HEK293 (cell line): ENCODE measurements at regions not wholly inside any gene's neighbourhood (a gene's known extent, or its start where the extent isn't known, plus 50 kb on each side); places are given as distances from the start of the nearest gene placed in this dataset.

Experiments used
- CTCF ChIA-PET: fragments of 350-600 bp; formaldehyde crosslinking; extraction: SDS; loops from one replicate; lab custom pipeline; 2021; ENCODE audit warnings: antibody characterized with exemption; lab: Yijun Ruan, JAX
- POLR2A ChIA-PET: fragments of 300-600 bp; formaldehyde crosslinking; extraction: SDS; loops from one replicate; lab custom pipeline; 2020; ENCODE audit warnings: antibody characterized with exemption, inconsistent platforms; lab: Yijun Ruan, JAX
- H3K27ac ChIP-seq: fragments of 200-500 bp; sonication (Bioruptor generic); 2 replicates; pipeline ENCODE4 v1.5.1; 2014; ENCODE audit warnings: low read depth, low read length, control low read depth, inconsistent platforms; ENCODE audit errors: extremely low read depth
- H3K36me3 ChIP-seq, 2 experiments: fragments of 200-500 bp in 1 of 2; sonication (Bioruptor generic) in 1 of 2; 1 replicate in 1 of 2; 2 replicates in 1 of 2; pipeline ENCODE4 v1.5.1; 2014 to 2017; ENCODE audit warnings: inconsistent platforms in 2 of 2, low read length in 2 of 2; ENCODE audit not compliant: control insufficient read depth in 2 of 2, insufficient read depth in 1 of 2
- H3K4me1 ChIP-seq: fragments of 200-500 bp; sonication (Bioruptor generic); 2 replicates; pipeline ENCODE4 v1.5.1; 2014; ENCODE audit warnings: mild to moderate bottlenecking, low read length, inconsistent platforms; ENCODE audit not compliant: control insufficient read depth, insufficient read depth
- H3K4me3 ChIP-seq: 2 replicates; pipeline ENCODE4 v1.5.1; 2011; ENCODE audit warnings: low read depth, mild to moderate bottlenecking, control low read depth, low read length, moderate library complexity
- H3K9me3 ChIP-seq: fragments of 200-500 bp; sonication (Bioruptor generic); 2 replicates; pipeline ENCODE4 v1.5.1; 2014; ENCODE audit warnings: low read depth, low read length, inconsistent platforms; ENCODE audit not compliant: control insufficient read depth, insufficient read depth
- FEZF1 ChIP-seq: fragments of 450-650 bp; formaldehyde crosslinking; IDR thresholded peaks from 2 replicates; pipeline ENCODE4 v1.5.1; 2016; ENCODE audit warnings: missing biosample characterization, missing genetic modification characterization
- GLIS2 ChIP-seq: fragments of 450-650 bp; formaldehyde crosslinking; IDR thresholded peaks from 2 replicates; pipeline ENCODE4 v1.5.1; 2016; ENCODE audit warnings: missing biosample characterization, missing genetic modification characterization
- KLF16 ChIP-seq: fragments of 450-650 bp; formaldehyde crosslinking; IDR thresholded peaks from 2 replicates; pipeline ENCODE4 v1.5.1; 2017; ENCODE audit warnings: missing biosample characterization, missing genetic modification characterization
- KLF7 ChIP-seq: fragments of 450-650 bp; formaldehyde crosslinking; IDR thresholded peaks from 2 replicates; pipeline ENCODE4 v1.5.1; 2016; ENCODE audit warnings: missing biosample characterization, missing genetic modification characterization, borderline replicate concordance
- PATZ1 ChIP-seq: fragments of 450-650 bp; formaldehyde crosslinking; IDR thresholded peaks from 2 replicates; pipeline ENCODE4 v1.5.1; 2016; ENCODE audit warnings: missing biosample characterization, missing genetic modification characterization
- SETDB1 ChIP-seq: IDR thresholded peaks from one replicate; pipeline ENCODE4 v1.6.1; 2017; ENCODE audit warnings: mild to moderate bottlenecking, low read length, moderate library complexity, mixed read lengths; ENCODE audit not compliant: insufficient read length
- ZBTB20 ChIP-seq: fragments of 450-650 bp; formaldehyde crosslinking; IDR thresholded peaks from 2 replicates; pipeline ENCODE4 v1.5.1; 2016; ENCODE audit warnings: missing biosample characterization, missing genetic modification characterization
- ZFHX2 ChIP-seq: fragments of 450-650 bp; formaldehyde crosslinking; conservative IDR thresholded peaks from 2 replicates; pipeline ENCODE4 v1.5.1; 2016; ENCODE audit warnings: missing biosample characterization, missing genetic modification characterization
- ZFP69B ChIP-seq: fragments of 450-650 bp; formaldehyde crosslinking; IDR thresholded peaks from 2 replicates; pipeline ENCODE4 v1.5.1; 2016; ENCODE audit warnings: missing biosample characterization, missing genetic modification characterization
- ZNF10 ChIP-seq: fragments of 450-650 bp; formaldehyde crosslinking; IDR thresholded peaks from 2 replicates; pipeline ENCODE4 v1.5.1; 2017; ENCODE audit warnings: missing biosample characterization, missing genetic modification characterization
- ZNF114 ChIP-seq: fragments of 450-650 bp; formaldehyde crosslinking; IDR thresholded peaks from 2 replicates; pipeline ENCODE4 v1.5.0; 2017; ENCODE audit warnings: missing biosample characterization, missing genetic modification characterization
- ZNF23 ChIP-seq: fragments of 450-650 bp; formaldehyde crosslinking; IDR thresholded peaks from 2 replicates; pipeline ENCODE4 v1.5.1; 2016; ENCODE audit warnings: missing biosample characterization, missing genetic modification characterization, borderline replicate concordance
- ZNF274 ChIP-seq, 2 experiments: fragments of 200-500 bp in 1 of 2; fragments of 450-650 bp in 1 of 2; sonication (Bioruptor generic) in 1 of 2; formaldehyde crosslinking in 1 of 2; IDR thresholded peaks; 2 replicates each; pipeline versions ENCODE4 v1.5.1 to v1.6.1; 2014 to 2016; ENCODE audit warnings: borderline replicate concordance in 1 of 2, inconsistent platforms in 1 of 2, low read length in 1 of 2, missing biosample characterization in 1 of 2, missing genetic modification characterization in 1 of 2
- ZNF501 ChIP-seq: fragments of 450-650 bp; formaldehyde crosslinking; IDR thresholded peaks from 2 replicates; pipeline ENCODE4 v1.5.1; 2016; ENCODE audit warnings: missing biosample characterization, missing genetic modification characterization
- ZNF626 ChIP-seq: fragments of 450-650 bp; sonication (Bioruptor Pico); formaldehyde crosslinking; IDR thresholded peaks from 2 replicates; pipeline ENCODE4 v1.5.1; 2018; ENCODE audit warnings: missing biosample characterization, missing genetic modification characterization, inconsistent platforms
- ZNF654 ChIP-seq: fragments of 450-650 bp; formaldehyde crosslinking; IDR thresholded peaks from 2 replicates; pipeline ENCODE4 v1.5.1; 2016; ENCODE audit warnings: low read depth, missing biosample characterization, missing genetic modification characterization
- ZNF701 ChIP-seq: fragments of 450-650 bp; formaldehyde crosslinking; IDR thresholded peaks from 2 replicates; pipeline ENCODE4 v1.5.1; 2016; ENCODE audit warnings: missing biosample characterization, missing genetic modification characterization
- ZSCAN18 ChIP-seq: fragments of 450-650 bp; formaldehyde crosslinking; IDR thresholded peaks from 2 replicates; pipeline ENCODE4 v1.5.1; 2016; ENCODE audit warnings: missing biosample characterization, missing genetic modification characterization
- ZSCAN4 ChIP-seq: fragments of 450-650 bp; formaldehyde crosslinking; IDR thresholded peaks from 2 replicates; pipeline ENCODE4 v1.5.1; 2017; ENCODE audit warnings: missing biosample characterization, missing genetic modification characterization

GRCh38 chr10:119997429-119997828, 104.9 kb downstream of the SEC23IP start (continued):
- no peak for TF ChIP-seq ZSCAN18 (tag by site-specific recombination)

DNA sequence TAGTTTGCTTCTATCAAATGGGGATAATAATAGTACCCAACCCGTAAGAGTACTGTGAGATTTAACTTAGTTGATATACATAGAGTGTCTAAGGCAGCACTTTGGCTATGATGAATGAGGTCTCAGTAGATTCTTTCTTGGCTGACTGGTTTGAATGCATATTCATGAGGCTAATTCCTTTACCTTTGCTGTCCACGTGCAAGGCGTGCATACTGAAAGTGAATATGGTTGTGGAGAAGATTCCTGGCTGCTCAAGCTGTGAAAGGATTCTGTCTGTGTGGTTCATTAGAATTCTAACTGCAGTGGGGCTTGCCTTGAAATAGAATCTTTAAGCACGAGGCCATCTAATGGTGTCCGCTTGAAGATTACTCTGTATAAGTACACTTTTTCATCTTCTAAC, 110.3 kb downstream of the SEC23IP start:
- Histone ChIP-seq H3K36me3 (no peaks in the 10 kb centered on the region), H3K27ac (no peak overlapping the region), H3K4me3 (no peak overlapping the region), H3K4me1 (no peaks in the 10 kb centered on the region), H3K9me3 (no peaks in the 10 kb centered on the region)
- ChIA-PET POLR2A (no interaction called here), CTCF (no interaction called here)
- TF ChIP-seq FEZF1 (tag by site-specific recombination), result no peak
- no peak for TF ChIP-seq ZNF23 (tag by site-specific recombination)
- TF ChIP-seq ZNF501 (tag by site-specific recombination), result no peak
- no peak for TF ChIP-seq KLF16 (tag by site-specific recombination)

DNA sequence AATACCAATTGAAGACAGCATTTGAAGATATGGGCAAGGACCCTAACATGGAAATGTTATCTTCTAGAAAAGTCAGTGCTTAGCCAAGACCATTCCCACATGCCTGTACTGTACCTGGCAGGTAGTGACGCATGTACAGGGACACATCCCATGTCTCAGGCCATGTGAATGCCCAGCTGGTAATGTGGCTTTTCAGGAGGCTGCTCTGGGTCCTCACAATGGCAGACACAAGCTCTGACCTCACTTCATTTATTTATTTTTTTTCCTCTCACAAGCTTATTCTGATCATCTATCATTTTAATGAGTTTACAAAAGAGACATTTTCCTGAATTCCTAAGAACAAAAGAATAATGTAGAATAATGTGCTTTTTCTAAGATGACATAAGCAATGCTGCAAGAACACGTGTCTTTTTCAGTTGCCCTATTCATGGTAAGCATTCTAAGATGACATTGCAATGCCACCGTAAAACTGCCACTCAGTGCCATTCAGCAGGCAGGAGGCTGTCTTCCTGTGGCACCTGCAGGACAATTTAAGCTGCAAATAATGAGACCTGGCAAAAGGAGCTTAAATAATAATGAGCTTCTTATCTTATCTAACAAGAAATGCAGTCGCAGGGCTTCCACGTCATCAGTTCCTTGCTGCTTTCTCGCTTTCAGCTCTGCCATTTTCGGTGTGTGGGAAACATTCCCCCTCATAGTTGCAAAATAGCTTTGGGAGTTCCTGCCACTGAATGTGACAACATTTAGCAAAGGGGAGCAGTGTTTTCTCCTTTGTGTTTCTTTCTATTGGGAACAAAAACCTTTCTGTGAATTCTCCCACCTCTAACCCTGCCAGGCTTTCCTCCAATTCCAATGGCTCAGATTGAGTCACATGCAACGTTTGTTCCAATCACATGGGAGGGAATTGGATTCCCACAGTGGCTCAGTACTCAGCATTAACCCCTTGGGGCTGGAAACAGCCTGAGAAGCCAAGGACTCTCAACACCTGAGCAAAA, 113.0 kb downstream of the SEC23IP start:
- Histone ChIP-seq H3K9me3 (no peaks in the 10 kb centered on the region), H3K4me3 (no peak overlapping the region), H3K27ac (no peak overlapping the region), H3K36me3 (no peaks in the 10 kb centered on the region), H3K4me1 (no peaks in the 10 kb centered on the region)
- TF ChIP-seq FEZF1 (tag by site-specific recombination), result 0 out of 2 replicates have a peak, but pooled peaks have one; percentile 43
- TF ChIP-seq GLIS2 (tag by site-specific recombination), result no peak
- TF ChIP-seq ZNF114 (tag by site-specific recombination), result no peak
- no peak for TF ChIP-seq KLF7
- no peak for TF ChIP-seq ZNF654 (tag by site-specific recombination)
- TF ChIP-seq ZNF701, result peak; percentile 20; the same call in 1 of the 2 replicates
- POLR2A ChIA-PET, result no interaction called here
- CTCF ChIA-PET, result interaction anchor here (0.6 to 0.7 kb wide), 2 partner anchors 56 to 200 kb away, joined by 3 to 4 read pairs; no protein-coding TSS in a partner anchor

DNA sequence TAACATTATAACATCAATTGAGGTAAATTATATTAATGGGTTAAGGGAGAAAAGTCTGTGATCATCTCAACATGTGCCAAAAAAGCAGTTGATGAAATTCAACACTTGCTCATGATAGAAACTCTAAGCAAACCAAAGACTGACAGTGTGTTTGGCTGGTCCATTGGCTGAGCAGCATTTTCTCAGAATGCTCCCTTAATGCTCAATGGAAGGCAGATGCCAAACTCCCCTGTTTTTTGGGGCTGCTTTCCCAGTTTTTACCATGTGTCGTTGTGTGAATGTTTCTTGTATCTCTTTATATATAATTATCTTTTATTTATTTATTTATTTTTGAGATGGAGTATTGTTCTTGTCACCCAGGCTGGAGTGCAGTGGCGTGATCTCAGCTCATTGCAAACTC, 114.7 kb downstream of the SEC23IP start:
- POLR2A ChIA-PET, result interaction anchor here (0.6 kb wide), 1 partner anchor 67 kb away, joined by 3 read pairs; no protein-coding TSS in a partner anchor
- H3K4me3 ChIP-seq, result no peak overlapping the region
- H3K27ac ChIP-seq, result no peak overlapping the region
- TF ChIP-seq SETDB1, result no peak
- TF ChIP-seq ZFP69B (tag by site-specific recombination), result no peak
- TF ChIP-seq ZFHX2 (tag by site-specific recombination), result no peak
- TF ChIP-seq, all 188 proteins: peak for 0
- Histone ChIP-seq H3K9me3 (no peaks in the 10 kb centered on the region), H3K4me1 (no peaks in the 10 kb centered on the region), H3K36me3 (no peaks in the 10 kb centered on the region)
- CTCF ChIA-PET, result no interaction called here

GRCh38 chr10:120011359-120012130, 119.0 kb downstream of the SEC23IP start:
- POLR2A ChIA-PET, result no interaction called here
- no peak overlapping the region for H3K4me3 ChIP-seq
- H3K4me1 ChIP-seq, result no peaks in the 10 kb centered on the region
- no peaks in the 10 kb centered on the region for H3K36me3 ChIP-seq
- H3K27ac ChIP-seq, result no peak overlapping the region
- no peaks in the 10 kb centered on the region for H3K9me3 ChIP-seq
- CTCF ChIA-PET, result no interaction called here
- TF ChIP-seq ZNF274 (IDR thresholded peaks at IDR 0.05; ENCODE audit: low read length) (no peak), ZNF274 (tag by site-specific recombination; IDR thresholded peaks at IDR 0.05; ENCODE audit: borderline replicate concordance) (no peak), ZNF10 (tag by site-specific recombination) (no peak), ZSCAN4 (no peak), PATZ1 (tag by site-specific recombination) (no peak), ZBTB20 (tag by site-specific recombination) (no peak), ZNF626 (tag by site-specific recombination) (no peak)
